ENCODE measurements at regions not wholly inside any gene's neighbourhood (a gene's known extent, or its start where the extent isn't known, plus 50 kb on each side); places are given as distances from the start of the nearest gene placed in this dataset.

DNA sequence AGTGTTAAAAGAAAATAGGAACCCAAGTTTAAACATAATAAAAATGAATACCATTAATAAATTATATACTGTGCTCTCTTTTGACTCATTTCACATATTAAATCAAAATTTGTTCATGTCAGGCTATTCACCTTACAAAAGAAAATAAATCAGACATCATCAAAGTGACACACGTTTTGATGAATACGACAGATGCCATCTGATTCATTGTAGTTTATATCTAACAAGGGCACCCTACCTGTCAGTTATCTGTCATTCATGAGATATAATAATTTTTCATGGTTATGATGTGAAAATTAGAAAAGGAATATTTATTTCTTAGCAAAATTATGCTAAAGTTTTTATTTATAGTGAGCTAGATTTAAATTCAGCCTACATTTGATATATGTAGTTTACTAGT, 188.1 kb upstream of the PCDH17 start:
- in situ Hi-C loops (cut with MboI), result no loop called here
- Histone ChIP-seq H4K20me1 (ENCODE audit: control insufficient read depth, insufficient read depth) (no peaks in the 10 kb centered on the region), H3K79me2 (ENCODE audit: control insufficient read depth, insufficient read depth, low read length) (no peaks in the 10 kb centered on the region), H2AFZ (ENCODE audit: control insufficient read depth, low read depth, low read length) (no peak overlapping the region), H3K27me3 (replicated peaks in 1 of 2; ENCODE audit: control insufficient read depth in 2 of 2, insufficient read depth in 2 of 2, low read length in 1 of 2) (no peaks in the 10 kb centered on the region), H3K4me2 (ENCODE audit: control insufficient read depth, insufficient read depth) (no peak overlapping the region), H3K9me3 (replicated peaks; ENCODE audit: control insufficient read depth, insufficient read depth, low read length) (no peaks in the 10 kb centered on the region), H3K9ac (ENCODE audit: control insufficient read depth, insufficient read depth, low read length) (no peak overlapping the region), H3K4me3 (no peak overlapping the region), H3K27ac (ENCODE audit: control insufficient read depth, insufficient read depth) (no peak overlapping the region), H3K4me1 (ENCODE audit: control insufficient read depth, insufficient read depth, low read length) (no peaks in the 10 kb centered on the region), H3K36me3 (ENCODE audit: control insufficient read depth in 2 of 2, insufficient read depth in 2 of 2, low read length in 1 of 2) (no peaks in the 10 kb centered on the region)
- TF ChIP-seq EED (IDR thresholded peaks at IDR 0.05; ENCODE audit: low read depth) (no peak), HDGF (IDR thresholded peaks at IDR 0.05) (no peak), NR2C2 (IDR thresholded peaks at IDR 0.05; ENCODE audit: borderline replicate concordance, control insufficient read depth, insufficient read length, low read depth) (no peak), FOS (IDR thresholded peaks at IDR 0.05; ENCODE audit: borderline replicate concordance, extremely low read depth, insufficient read length) (no peak), BHLHE40 (IDR thresholded peaks at IDR 0.05; ENCODE audit: borderline replicate concordance in 1 of 2, low read depth in 2 of 2, low read length in 1 of 2) (no peak), PML (IDR thresholded peaks at IDR 0.05; ENCODE audit: low read length) (no peak), WRNIP1 (IDR thresholded peaks at IDR 0.05; ENCODE audit: borderline replicate concordance, low read depth, low read length) (no peak), POLR2A (IDR thresholded peaks at IDR 0.05; ENCODE audit: low read depth, low read length) (no peak), ZNF24 (IDR thresholded peaks at IDR 0.05) (no peak), GATAD2B (conservative IDR thresholded peaks at IDR 0.05; ENCODE audit: low read depth) (no peak), SREBF1 (IDR thresholded peaks at IDR 0.05; ENCODE audit: low read length) (no peak)
- TF ChIP-seq, protein P1, sequence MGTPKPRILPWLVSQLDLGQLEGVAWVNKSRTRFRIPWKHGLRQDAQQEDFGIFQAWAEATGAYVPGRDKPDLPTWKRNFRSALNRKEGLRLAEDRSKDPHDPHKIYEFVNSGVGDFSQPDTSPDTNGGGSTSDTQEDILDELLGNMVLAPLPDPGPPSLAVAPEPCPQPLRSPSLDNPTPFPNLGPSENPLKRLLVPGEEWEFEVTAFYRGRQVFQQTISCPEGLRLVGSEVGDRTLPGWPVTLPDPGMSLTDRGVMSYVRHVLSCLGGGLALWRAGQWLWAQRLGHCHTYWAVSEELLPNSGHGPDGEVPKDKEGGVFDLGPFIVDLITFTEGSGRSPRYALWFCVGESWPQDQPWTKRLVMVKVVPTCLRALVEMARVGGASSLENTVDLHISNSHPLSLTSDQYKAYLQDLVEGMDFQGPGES (IDR thresholded peaks at IDR 0.05), result no peak
- WGBS (ENCODE audit: insufficient coverage, insufficient replicate concordance, low lambda C conversion rate, missing lambda C conversion rate), result 0% methylated on average over 2 of the region's 2 CpGs
- ChIA-PET RAD21 (ENCODE audit: unreplicated experiment) (no interaction called here), SMC1A (ENCODE audit: uncharacterized antibody, unreplicated experiment) (no interaction called here), CTCF (no interaction called here), POLR2A (no interaction called here)
- intact Hi-C loops (cut with micrococcal nuclease; ENCODE audit: unreplicated experiment), result no loop called here
- ATAC-seq, result no peak
- no peak for FAIRE-seq
- DNase-seq (ENCODE audit: low read depth, low spot score), result no peak
- BruUV-seq (replicated peaks), result no TSS peak

All from GM12878 (cell line).